ENCODE measurements at regions not wholly inside any gene's neighbourhood (a gene's known extent, or its start where the extent isn't known, plus 50 kb on each side); places are given as distances from the start of the nearest gene placed in this dataset.

DNA sequence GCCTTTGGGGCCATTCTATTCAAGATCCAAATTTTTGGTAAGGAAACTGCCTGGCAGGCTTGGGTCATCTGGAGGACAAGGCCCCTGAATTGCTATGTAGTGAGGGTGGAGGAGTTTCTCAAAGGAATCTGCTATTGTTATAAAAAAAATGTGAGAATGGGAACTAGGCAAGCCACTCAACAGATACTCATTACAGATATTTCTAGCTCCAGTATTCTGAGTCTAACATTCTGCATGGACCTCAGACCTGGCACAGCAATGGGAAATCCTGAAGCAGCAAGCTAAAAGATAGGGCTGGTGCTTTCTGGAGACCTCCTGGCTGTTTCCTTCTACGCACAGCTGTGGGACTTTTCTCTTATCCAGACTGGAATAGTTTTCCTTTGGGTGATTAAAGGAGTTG lies 430.7 kb upstream of the RBMS3 start:
- ChIA-PET SMC1A (ENCODE audit: uncharacterized antibody, unreplicated experiment) (no interaction called here), RAD21 (ENCODE audit: unreplicated experiment) (no interaction called here), CTCF (no interaction called here), POLR2A (no interaction called here)
- 0% methylated on average over 1 of the region's 1 CpG for WGBS (ENCODE audit: insufficient coverage, insufficient replicate concordance, low lambda C conversion rate, missing lambda C conversion rate)
- Histone ChIP-seq H3K36me3 (ENCODE audit: control insufficient read depth in 2 of 2, insufficient read depth in 2 of 2, low read length in 1 of 2) (no peaks in the 10 kb centered on the region), H2AFZ (ENCODE audit: control insufficient read depth, low read depth, low read length) (no peak overlapping the region), H3K27ac (ENCODE audit: control insufficient read depth, insufficient read depth) (no peak overlapping the region), H4K20me1 (ENCODE audit: control insufficient read depth, insufficient read depth) (no peaks in the 10 kb centered on the region), H3K9me3 (replicated peaks; ENCODE audit: control insufficient read depth, insufficient read depth, low read length) (no peaks in the 10 kb centered on the region), H3K9ac (ENCODE audit: control insufficient read depth, insufficient read depth, low read length) (no peak overlapping the region), H3K4me1 (ENCODE audit: control insufficient read depth, insufficient read depth, low read length) (no peaks in the 10 kb centered on the region), H3K79me2 (ENCODE audit: control insufficient read depth, insufficient read depth, low read length) (no peaks in the 10 kb centered on the region), H3K27me3 (replicated peaks in 1 of 2; ENCODE audit: control insufficient read depth in 2 of 2, insufficient read depth in 2 of 2, low read length in 1 of 2) (no peaks in the 10 kb centered on the region), H3K4me2 (ENCODE audit: control insufficient read depth, insufficient read depth) (no peak overlapping the region), H3K4me3 (no peak overlapping the region)
- FAIRE-seq (no peak), ATAC-seq (no peak), DNase-seq (ENCODE audit: low read depth, low spot score) (no peak)
- intact Hi-C loops (cut with micrococcal nuclease; ENCODE audit: unreplicated experiment) (no loop called here), in situ Hi-C loops (cut with MboI) (no loop called here)
- no TSS peak for BruUV-seq (replicated peaks)
- TF ChIP-seq, protein P1, sequence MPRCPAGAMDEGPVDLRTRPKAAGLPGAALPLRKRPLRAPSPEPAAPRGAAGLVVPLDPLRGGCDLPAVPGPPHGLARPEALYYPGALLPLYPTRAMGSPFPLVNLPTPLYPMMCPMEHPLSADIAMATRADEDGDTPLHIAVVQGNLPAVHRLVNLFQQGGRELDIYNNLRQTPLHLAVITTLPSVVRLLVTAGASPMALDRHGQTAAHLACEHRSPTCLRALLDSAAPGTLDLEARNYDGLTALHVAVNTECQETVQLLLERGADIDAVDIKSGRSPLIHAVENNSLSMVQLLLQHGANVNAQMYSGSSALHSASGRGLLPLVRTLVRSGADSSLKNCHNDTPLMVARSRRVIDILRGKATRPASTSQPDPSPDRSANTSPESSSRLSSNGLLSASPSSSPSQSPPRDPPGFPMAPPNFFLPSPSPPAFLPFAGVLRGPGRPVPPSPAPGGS (IDR thresholded peaks at IDR 0.05; ENCODE audit: borderline replicate concordance, insufficient read depth, low read depth, low read length, poor library complexity, severe bottlenecking): no peak
- TF ChIP-seq PAX8 (IDR thresholded peaks at IDR 0.05) (no peak), TBL1XR1 (IDR thresholded peaks at IDR 0.05; ENCODE audit: low read depth, low read length) (no peak), RUNX3 (IDR thresholded peaks at IDR 0.05; ENCODE audit: low read length) (no peak), GABPA (IDR thresholded peaks at IDR 0.05; ENCODE audit: low read depth) (no peak), MXI1 (IDR thresholded peaks at IDR 0.05; ENCODE audit: low read depth, low read length) (no peak), FOXK2 (IDR thresholded peaks at IDR 0.05) (no peak), CBFB (IDR thresholded peaks at IDR 0.05; ENCODE audit: low read depth) (no peak), LARP7 (IDR thresholded peaks at IDR 0.05) (no peak), EP300 (IDR thresholded peaks at IDR 0.05; ENCODE audit: borderline replicate concordance in 1 of 2, control insufficient read depth in 1 of 2, low read depth in 2 of 2, low read length in 2 of 2) (no peak), WRNIP1 (IDR thresholded peaks at IDR 0.05; ENCODE audit: borderline replicate concordance, low read depth, low read length) (no peak), HCFC1 (IDR thresholded peaks at IDR 0.05; ENCODE audit: low read length) (no peak), BMI1 (IDR thresholded peaks at IDR 0.05; ENCODE audit: borderline replicate concordance) (no peak)
- TF ChIP-seq, protein P2, sequence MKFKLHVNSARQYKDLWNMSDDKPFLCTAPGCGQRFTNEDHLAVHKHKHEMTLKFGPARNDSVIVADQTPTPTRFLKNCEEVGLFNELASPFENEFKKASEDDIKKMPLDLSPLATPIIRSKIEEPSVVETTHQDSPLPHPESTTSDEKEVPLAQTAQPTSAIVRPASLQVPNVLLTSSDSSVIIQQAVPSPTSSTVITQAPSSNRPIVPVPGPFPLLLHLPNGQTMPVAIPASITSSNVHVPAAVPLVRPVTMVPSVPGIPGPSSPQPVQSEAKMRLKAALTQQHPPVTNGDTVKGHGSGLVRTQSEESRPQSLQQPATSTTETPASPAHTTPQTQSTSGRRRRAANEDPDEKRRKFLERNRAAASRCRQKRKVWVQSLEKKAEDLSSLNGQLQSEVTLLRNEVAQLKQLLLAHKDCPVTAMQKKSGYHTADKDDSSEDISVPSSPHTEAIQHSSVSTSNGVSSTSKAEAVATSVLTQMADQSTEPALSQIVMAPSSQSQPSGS (IDR thresholded peaks at IDR 0.05; ENCODE audit: low read length): no peak
- TF ChIP-seq, protein P3, sequence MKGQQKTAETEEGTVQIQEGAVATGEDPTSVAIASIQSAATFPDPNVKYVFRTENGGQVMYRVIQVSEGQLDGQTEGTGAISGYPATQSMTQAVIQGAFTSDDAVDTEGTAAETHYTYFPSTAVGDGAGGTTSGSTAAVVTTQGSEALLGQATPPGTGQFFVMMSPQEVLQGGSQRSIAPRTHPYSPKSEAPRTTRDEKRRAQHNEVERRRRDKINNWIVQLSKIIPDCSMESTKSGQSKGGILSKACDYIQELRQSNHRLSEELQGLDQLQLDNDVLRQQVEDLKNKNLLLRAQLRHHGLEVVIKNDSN (IDR thresholded peaks at IDR 0.05; ENCODE audit: borderline replicate concordance, extremely low read length, insufficient read depth, low read depth, low read length): no peak
- TF ChIP-seq, protein P4, sequence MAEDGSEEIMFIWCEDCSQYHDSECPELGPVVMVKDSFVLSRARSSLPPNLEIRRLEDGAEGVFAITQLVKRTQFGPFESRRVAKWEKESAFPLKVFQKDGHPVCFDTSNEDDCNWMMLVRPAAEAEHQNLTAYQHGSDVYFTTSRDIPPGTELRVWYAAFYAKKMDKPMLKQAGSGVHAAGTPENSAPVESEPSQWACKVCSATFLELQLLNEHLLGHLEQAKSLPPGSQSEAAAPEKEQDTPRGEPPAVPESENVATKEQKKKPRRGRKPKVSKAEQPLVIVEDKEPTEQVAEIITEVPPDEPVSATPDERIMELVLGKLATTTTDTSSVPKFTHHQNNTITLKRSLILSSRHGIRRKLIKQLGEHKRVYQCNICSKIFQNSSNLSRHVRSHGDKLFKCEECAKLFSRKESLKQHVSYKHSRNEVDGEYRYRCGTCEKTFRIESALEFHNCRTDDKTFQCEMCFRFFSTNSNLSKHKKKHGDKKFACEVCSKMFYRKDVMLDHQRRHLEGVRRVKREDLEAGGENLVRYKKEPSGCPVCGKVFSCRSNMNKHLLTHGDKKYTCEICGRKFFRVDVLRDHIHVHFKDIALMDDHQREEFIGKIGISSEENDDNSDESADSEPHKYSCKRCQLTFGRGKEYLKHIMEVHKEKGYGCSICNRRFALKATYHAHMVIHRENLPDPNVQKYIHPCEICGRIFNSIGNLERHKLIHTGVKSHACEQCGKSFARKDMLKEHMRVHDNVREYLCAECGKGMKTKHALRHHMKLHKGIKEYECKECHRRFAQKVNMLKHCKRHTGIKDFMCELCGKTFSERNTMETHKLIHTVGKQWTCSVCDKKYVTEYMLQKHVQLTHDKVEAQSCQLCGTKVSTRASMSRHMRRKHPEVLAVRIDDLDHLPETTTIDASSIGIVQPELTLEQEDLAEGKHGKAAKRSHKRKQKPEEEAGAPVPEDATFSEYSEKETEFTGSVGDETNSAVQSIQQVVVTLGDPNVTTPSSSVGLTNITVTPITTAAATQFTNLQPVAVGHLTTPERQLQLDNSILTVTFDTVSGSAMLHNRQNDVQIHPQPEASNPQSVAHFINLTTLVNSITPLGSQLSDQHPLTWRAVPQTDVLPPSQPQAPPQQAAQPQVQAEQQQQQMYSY (CRISPR knock-in tag; IDR thresholded peaks at IDR 0.05): no peak

Measured in GM12878 (cell line).